OCI-LY7 (cell line): ENCODE measurements at regions not wholly inside any gene's neighbourhood (a gene's known extent, or its start where the extent isn't known, plus 50 kb on each side); places are given as distances from the start of the nearest gene placed in this dataset.

ENCODE experiments used
- EZH2phosphoT487 ChIP-seq: fragments of 200-600 bp; sonication (generic); IDR thresholded peaks from 2 replicates; pipeline ENCODE4 v1.6.1; 2018; ENCODE audit warnings: low read depth, borderline replicate concordance, mild to moderate bottlenecking, mixed run types, antibody characterized with exemption, low read length, moderate library complexity, mixed read lengths
- TF ChIP-seq, protein P1 (sequence below): fragments of 200-600 bp; sonication (generic); conservative IDR thresholded peaks from 2 replicates; pipeline ENCODE4 v1.5.1; 2014; ENCODE audit warnings: mild to moderate bottlenecking, antibody characterized with exemption, low read length, moderate library complexity, mixed read lengths

- TF ChIP-seq, protein P1, sequence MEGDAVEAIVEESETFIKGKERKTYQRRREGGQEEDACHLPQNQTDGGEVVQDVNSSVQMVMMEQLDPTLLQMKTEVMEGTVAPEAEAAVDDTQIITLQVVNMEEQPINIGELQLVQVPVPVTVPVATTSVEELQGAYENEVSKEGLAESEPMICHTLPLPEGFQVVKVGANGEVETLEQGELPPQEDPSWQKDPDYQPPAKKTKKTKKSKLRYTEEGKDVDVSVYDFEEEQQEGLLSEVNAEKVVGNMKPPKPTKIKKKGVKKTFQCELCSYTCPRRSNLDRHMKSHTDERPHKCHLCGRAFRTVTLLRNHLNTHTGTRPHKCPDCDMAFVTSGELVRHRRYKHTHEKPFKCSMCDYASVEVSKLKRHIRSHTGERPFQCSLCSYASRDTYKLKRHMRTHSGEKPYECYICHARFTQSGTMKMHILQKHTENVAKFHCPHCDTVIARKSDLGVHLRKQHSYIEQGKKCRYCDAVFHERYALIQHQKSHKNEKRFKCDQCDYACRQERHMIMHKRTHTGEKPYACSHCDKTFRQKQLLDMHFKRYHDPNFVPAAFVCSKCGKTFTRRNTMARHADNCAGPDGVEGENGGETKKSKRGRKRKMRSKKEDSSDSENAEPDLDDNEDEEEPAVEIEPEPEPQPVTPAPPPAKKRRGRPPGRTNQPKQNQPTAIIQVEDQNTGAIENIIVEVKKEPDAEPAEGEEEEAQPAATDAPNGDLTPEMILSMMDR: peak; percentile 67
- TF ChIP-seq EZH2phosphoT487: no peak
Measured at GRCh38 chr1:229843627-229844238, 217.7 kb downstream of the URB2 start.
